ENCODE measurements at regions not wholly inside any gene's neighbourhood (a gene's known extent, or its start where the extent isn't known, plus 50 kb on each side); places are given as distances from the start of the nearest gene placed in this dataset.
"Not testable (repeated sequence)": the region's sequence is repeated elsewhere in the genome, so short reads cannot be mapped to it uniquely, and the experiment has no call there.

DNA sequence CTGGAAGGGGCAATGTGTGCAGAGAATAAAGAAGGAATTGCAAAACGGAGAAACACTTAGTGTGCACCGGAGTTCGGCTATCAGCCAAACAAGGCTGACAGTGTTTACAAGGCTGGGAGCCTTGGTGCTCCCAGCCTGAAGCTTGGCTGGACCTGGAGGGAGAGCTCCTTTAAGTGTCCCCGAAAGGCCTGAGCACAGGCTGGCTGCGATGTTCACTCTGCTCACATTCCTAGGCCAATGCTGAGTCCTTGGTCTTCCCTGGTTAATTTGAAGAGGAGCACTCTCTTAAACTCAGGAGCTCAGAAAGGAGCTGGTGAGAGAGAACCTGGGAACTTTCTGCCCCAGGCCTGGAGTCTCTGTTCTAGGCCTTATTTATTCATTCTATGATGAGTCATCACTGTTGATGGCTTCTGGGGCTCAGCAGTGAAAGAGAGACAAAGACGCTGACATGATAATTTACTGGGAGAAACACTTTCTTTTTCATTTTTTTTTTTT, 88.6 kb upstream of the MYO10 start:
- ChIA-PET CTCF (no interaction called here), POLR2A (no interaction called here)
- Histone ChIP-seq H3K4me2 (0 out of 2 replicates have a peak overlapping the region, but pooled peaks have one; percentile 43), H3K36me3 (replicated peaks in 1 of 2; ENCODE audit: control insufficient read depth in 1 of 2, insufficient read depth in 2 of 2, low read length in 1 of 2) (no peaks in the 10 kb centered on the region), H3F3A (replicated peaks; ENCODE audit: insufficient read depth) (peaks cover 14% of the 10 kb centered on the region), H3K27me3 (ENCODE audit: insufficient read depth) (no peaks in the 10 kb centered on the region), H3K4me1 (ENCODE audit: control insufficient read depth in 1 of 2, insufficient read depth in 2 of 2, low read depth in 1 of 2, low read length in 1 of 2) (peaks cover 4 to 13% of the 10 kb centered on the region in 2 experiments), H3K27ac (ENCODE audit: low read depth in 2 of 2, low read length in 1 of 2) (peak overlapping the region in 1 of 2 experiments; percentile 71; a peak in 2 of 4 replicates), H3K9ac (peak overlapping the region; percentile 51; the same call in 1 of the 2 replicates), H4K20me1 (ENCODE audit: insufficient read depth) (no peaks in the 10 kb centered on the region), H3K9me3 (no peaks in the 10 kb centered on the region), H3K4me3 (ENCODE audit: low read depth in 2 of 2, low read length in 1 of 2) (no peak overlapping the region), H3K79me2 (ENCODE audit: insufficient read depth) (no peaks in the 10 kb centered on the region), H2AFZ (ENCODE audit: low read depth) (peak overlapping the region; percentile 94), H3K9me2 (no peaks in the 10 kb centered on the region)
- WGBS (ENCODE audit: low lambda C conversion rate): 76% methylated on average over 4 of the region's 6 CpGs
- DNase-seq: no peak
- TF ChIP-seq, protein P1, sequence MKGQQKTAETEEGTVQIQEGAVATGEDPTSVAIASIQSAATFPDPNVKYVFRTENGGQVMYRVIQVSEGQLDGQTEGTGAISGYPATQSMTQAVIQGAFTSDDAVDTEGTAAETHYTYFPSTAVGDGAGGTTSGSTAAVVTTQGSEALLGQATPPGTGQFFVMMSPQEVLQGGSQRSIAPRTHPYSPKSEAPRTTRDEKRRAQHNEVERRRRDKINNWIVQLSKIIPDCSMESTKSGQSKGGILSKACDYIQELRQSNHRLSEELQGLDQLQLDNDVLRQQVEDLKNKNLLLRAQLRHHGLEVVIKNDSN (IDR thresholded peaks at IDR 0.05; ENCODE audit: borderline replicate concordance, low read depth): no peak
- peak; percentile 23; the same call in 1 of the 2 replicates for TF ChIP-seq JUND (IDR thresholded peaks at IDR 0.05)

DNA sequence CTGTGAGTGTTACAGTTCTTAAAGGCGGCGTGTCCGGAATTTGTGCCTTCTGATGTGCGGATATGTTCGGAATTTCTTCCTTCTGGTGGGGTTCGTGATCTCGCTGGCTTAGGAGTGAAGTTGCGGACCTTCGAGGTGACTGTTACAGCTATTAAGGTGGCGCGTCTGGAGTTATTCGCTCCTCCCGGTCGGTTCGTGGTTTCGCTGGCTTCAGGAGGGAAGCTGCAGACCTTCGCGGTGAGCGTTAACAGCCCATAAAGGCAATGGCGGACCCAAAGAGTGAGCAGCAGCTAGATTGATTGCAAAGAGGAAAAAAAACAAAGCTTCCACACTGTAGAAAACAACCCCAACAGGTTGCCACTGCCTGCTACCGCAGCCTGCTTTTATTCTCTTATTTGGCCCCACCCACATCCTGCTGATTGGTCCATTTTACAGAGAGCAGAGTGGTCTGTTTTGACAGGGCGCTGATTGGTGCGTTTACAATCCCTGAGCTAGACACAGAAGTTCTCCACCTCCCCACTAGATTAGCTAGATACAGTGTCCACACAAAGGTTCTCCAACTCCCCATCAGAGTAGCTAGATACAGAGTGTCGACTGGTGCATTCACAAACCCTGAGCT, 95.7 kb upstream of the MYO10 start:
- H3K79me2 ChIP-seq (ENCODE audit: insufficient read depth); H4K20me1 ChIP-seq (ENCODE audit: insufficient read depth); H3K4me2 ChIP-seq; H3K9ac ChIP-seq; H3K9me2 ChIP-seq; POLR2A ChIA-PET; DNase-seq; H3K4me1 ChIP-seq (ENCODE audit: control insufficient read depth in 1 of 2, insufficient read depth in 2 of 2, low read depth in 1 of 2, low read length in 1 of 2); H3K4me3 ChIP-seq (ENCODE audit: low read depth in 2 of 2, low read length in 1 of 2); H3F3A ChIP-seq (replicated peaks; ENCODE audit: insufficient read depth); H3K27ac ChIP-seq (ENCODE audit: low read depth in 2 of 2, low read length in 1 of 2); H2AFZ ChIP-seq (ENCODE audit: low read depth); H3K36me3 ChIP-seq (replicated peaks in 1 of 2; ENCODE audit: control insufficient read depth in 1 of 2, insufficient read depth in 2 of 2, low read length in 1 of 2); H3K9me3 ChIP-seq; H3K27me3 ChIP-seq (ENCODE audit: insufficient read depth): not testable (repeated sequence)
- CTCF ChIA-PET: interaction anchor here (1.0 kb wide), 1 partner anchor 101 kb away, joined by 3 read pairs; no protein-coding TSS in a partner anchor
- WGBS (ENCODE audit: low lambda C conversion rate): 95% methylated on average over 24 of the region's 24 CpGs

DNA sequence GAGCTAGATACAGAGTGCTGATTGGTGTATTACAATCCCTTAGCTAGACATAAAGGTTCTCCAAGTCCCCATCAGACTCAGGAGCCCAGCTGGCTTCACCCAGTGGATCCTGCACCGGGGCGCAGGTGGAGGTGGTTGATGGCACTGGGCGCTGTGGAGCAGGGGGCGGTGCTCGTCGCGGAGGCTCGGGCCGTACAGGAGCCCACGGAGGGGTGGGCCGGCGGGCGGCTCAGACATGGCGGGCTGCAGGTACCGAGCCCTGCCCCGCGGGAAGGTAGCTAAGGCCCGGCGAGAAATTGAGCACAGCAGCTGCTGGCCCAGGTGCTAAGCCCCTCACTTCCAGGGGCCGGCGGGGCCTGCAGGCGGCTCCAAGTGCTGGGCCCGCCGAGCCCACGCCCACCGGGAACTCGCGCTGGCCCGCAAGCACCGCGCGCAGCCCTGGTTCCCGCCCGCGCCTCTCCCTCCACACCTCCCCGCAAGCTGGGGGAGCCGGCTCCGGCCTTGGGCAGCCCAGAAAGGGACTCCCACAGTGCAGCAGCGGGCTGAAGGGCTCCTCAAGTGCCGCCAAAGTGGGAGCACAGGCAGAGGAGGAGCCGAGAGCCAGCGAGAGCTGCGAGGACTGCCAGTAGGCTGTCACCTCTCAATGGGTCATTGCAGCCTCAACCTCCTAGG, 96.4 kb upstream of the MYO10 start:
- CTCF ChIA-PET: interaction anchor here (1.0 kb wide), 1 partner anchor 100 kb away, joined by 3 read pairs; no protein-coding TSS in a partner anchor

DNA sequence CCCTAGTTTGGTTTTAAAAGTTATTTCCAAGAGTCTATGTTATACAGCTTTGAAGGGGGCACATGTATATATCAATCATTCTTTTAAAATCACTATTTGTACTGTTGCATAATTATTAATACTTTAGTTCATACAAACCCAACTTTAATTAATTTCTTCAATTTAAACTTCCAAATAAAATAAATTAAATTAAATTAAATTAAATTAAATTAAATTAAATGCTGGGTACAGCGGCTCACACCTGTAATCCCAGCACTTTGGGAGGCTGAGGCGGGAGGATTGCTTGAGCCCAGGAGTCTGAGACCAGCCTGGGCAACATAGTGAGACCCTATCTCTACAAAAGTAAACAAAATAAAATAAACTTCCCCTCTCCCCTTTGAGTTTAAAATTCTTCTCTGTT, 98.9 kb upstream of the MYO10 start:
- H3K36me3 ChIP-seq (replicated peaks in 1 of 2; ENCODE audit: control insufficient read depth in 1 of 2, insufficient read depth in 2 of 2, low read length in 1 of 2); H3K9me3 ChIP-seq; H3F3A ChIP-seq (replicated peaks; ENCODE audit: insufficient read depth); H3K4me2 ChIP-seq; CTCF ChIA-PET; H3K27me3 ChIP-seq (ENCODE audit: insufficient read depth); POLR2A ChIA-PET; H2AFZ ChIP-seq (ENCODE audit: low read depth); H3K4me3 ChIP-seq (ENCODE audit: low read depth in 2 of 2, low read length in 1 of 2); H3K9ac ChIP-seq; H3K27ac ChIP-seq (ENCODE audit: low read depth in 2 of 2, low read length in 1 of 2); H4K20me1 ChIP-seq (ENCODE audit: insufficient read depth); H3K9me2 ChIP-seq; DNase-seq; H3K79me2 ChIP-seq (ENCODE audit: insufficient read depth): not testable (repeated sequence)
- peaks cover 0 to 11% of the 10 kb centered on the region in 2 experiments; a peak in 1 of 4 replicates for H3K4me1 ChIP-seq (ENCODE audit: control insufficient read depth in 1 of 2, insufficient read depth in 2 of 2, low read depth in 1 of 2, low read length in 1 of 2)
- 87% methylated on average over 2 of the region's 2 CpGs for WGBS (ENCODE audit: low lambda C conversion rate)

More for the DNA sequence above, 96.4 kb upstream of the MYO10 start:
- whole genome bisulfite sequencing (ENCODE audit: low lambda C conversion rate): 97% methylated on average over 17 of the region's 43 CpGs
- H2AFZ ChIP-seq (ENCODE audit: low read depth); H3K27me3 ChIP-seq (ENCODE audit: insufficient read depth); H3K9ac ChIP-seq; H3K27ac ChIP-seq (ENCODE audit: low read depth in 2 of 2, low read length in 1 of 2); H3F3A ChIP-seq (replicated peaks; ENCODE audit: insufficient read depth); H3K9me2 ChIP-seq; DNase-seq; H3K9me3 ChIP-seq; H3K36me3 ChIP-seq (replicated peaks in 1 of 2; ENCODE audit: control insufficient read depth in 1 of 2, insufficient read depth in 2 of 2, low read length in 1 of 2); H3K4me1 ChIP-seq (ENCODE audit: control insufficient read depth in 1 of 2, insufficient read depth in 2 of 2, low read depth in 1 of 2, low read length in 1 of 2); H4K20me1 ChIP-seq (ENCODE audit: insufficient read depth); H3K4me3 ChIP-seq (ENCODE audit: low read depth in 2 of 2, low read length in 1 of 2); H3K4me2 ChIP-seq; H3K79me2 ChIP-seq (ENCODE audit: insufficient read depth): not testable (repeated sequence)
- POLR2A ChIA-PET: interaction anchor here (0.6 kb wide), 1 partner anchor 440 kb away, joined by 3 read pairs; no protein-coding TSS in a partner anchor

Data from SK-N-SH (cell line).